ENCODE measurements at regions not wholly inside any gene's neighbourhood (a gene's known extent, or its start where the extent isn't known, plus 50 kb on each side); places are given as distances from the start of the nearest gene placed in this dataset.

DNA sequence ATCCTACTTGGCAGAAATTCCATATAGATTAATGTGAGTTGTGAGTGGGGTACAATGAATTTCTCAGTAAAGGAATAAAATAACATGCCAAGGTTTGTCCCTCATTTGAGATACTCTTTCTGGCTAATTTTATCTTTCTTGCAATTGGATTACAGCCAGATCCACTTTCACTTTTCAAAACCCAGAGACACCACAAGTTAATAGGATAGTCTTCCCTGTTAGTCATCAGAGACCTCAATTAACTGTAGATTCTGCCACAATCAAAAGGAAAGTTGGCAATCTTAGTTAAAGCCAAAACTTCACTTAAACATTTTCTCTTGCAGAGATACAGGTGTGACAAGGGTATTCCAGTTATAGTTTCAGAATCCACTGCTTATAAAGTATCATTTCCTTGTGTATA lies 91.4 kb upstream of the PHYHIPL start:
- TF ChIP-seq CTCF (IDR thresholded peaks at IDR 0.05; ENCODE audit: low read depth, low read length, missing control alignments) = no peak
- H3K4me3 ChIP-seq (replicated peaks; ENCODE audit: low read depth, low read length) = no peak overlapping the region
- no peak for DNase-seq (ENCODE audit: extremely low read depth, low read depth)

GRCh38 chr10:59085711-59086502 lies 90.5 kb upstream of the PHYHIPL start:
- H3K4me3 ChIP-seq (replicated peaks; ENCODE audit: low read depth, low read length) = no peak overlapping the region
- DNase-seq (ENCODE audit: extremely low read depth, low read depth) = no peak
- TF ChIP-seq CTCF (IDR thresholded peaks at IDR 0.05; ENCODE audit: low read depth, low read length, missing control alignments) = no peak

DNA sequence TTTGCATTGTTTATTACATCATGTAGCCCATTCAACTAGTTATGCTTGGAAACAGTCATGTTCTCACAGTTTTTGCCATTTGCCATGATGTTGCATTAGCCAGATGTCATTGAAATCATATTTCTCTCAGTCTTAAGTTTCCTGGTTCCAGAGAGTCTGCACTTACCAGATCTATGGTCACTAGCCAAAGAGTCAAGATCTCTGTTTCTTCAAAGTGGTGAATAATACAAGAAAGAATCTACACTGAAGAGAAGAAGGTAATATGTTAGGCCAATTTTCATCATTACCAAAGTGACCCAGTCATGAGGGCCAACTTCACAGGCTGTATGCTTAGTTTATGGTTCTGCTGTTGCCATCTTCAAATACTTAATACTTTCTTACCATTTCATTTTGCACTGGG lies 89.0 kb upstream of the PHYHIPL start:
- DNase-seq (ENCODE audit: extremely low read depth, low read depth) = no peak
- TF ChIP-seq CTCF (IDR thresholded peaks at IDR 0.05; ENCODE audit: low read depth, low read length, missing control alignments) = no peak
- H3K4me3 ChIP-seq (replicated peaks; ENCODE audit: low read depth, low read length) = no peak overlapping the region

- TF ChIP-seq CTCF (IDR thresholded peaks at IDR 0.05; ENCODE audit: low read depth, low read length, missing control alignments) = no peak
- no peak overlapping the region for H3K4me3 ChIP-seq (replicated peaks; ENCODE audit: low read depth, low read length)
- DNase-seq (ENCODE audit: extremely low read depth, low read depth) = no peak
Measured at GRCh38 chr10:59088912-59089573, 87.4 kb upstream of the PHYHIPL start.

GRCh38 chr10:59090817-59091622 lies 85.4 kb upstream of the PHYHIPL start:
- no peak for DNase-seq (ENCODE audit: extremely low read depth, low read depth)
- TF ChIP-seq CTCF (IDR thresholded peaks at IDR 0.05; ENCODE audit: low read depth, low read length, missing control alignments) = no peak
- no peak overlapping the region for H3K4me3 ChIP-seq (replicated peaks; ENCODE audit: low read depth, low read length)

DNA sequence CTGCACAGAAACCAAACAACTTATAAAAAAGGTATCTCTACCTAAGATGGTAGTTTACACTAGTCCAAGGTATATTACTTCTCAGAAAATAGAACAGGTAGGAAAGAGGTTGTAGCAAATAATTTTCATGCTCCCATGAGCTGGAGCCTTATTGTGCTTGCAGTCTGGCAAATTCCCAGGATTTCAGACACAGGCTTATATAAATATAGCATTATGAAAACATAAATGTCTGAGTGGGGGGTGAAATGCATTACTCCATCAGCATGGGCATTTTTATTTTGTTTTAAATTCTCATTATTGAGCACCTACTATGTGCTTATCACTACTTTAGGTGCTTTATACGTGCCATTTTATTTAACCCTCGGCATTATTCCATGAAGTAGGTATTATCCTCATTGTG lies 83.0 kb upstream of the PHYHIPL start:
- DNase-seq (ENCODE audit: extremely low read depth, low read depth) = no peak
- no peak for TF ChIP-seq CTCF (IDR thresholded peaks at IDR 0.05; ENCODE audit: low read depth, low read length, missing control alignments)
- H3K4me3 ChIP-seq (replicated peaks; ENCODE audit: low read depth, low read length) = no peak overlapping the region

All from HFF-Myc (cell line).